Prostate gland (tissue), 2 donors: ENCODE measurements at regions not wholly inside any gene's neighbourhood (a gene's known extent, or its start where the extent isn't known, plus 50 kb on each side); places are given as distances from the start of the nearest gene placed in this dataset.

Source experiments
- DNase-seq: peaks from one replicate; pipeline ENCODE4 v3.0.0-alpha.2; 2019; ENCODE audit warnings: low spot score
- H3K27ac ChIP-seq, 2 donors: fragments of 200-600 bp; sonication (generic); 2 replicates each; pipeline ENCODE4 v1.5.1; 2017 to 2019
- H3K27me3 ChIP-seq: fragments of 200-600 bp; sonication (generic); replicated peaks from 2 replicates; pipeline ENCODE4 v1.5.1; 2019; ENCODE audit not compliant: insufficient read depth
- H3K36me3 ChIP-seq, 2 donors: fragments of 200-600 bp; sonication (generic); 1 replicate in 1 of 2; 2 replicates in 1 of 2; pipeline versions ENCODE4 v1.5.1 to v1.8.1; 2017 to 2019
- H3K4me1 ChIP-seq: fragments of 200-600 bp; sonication (generic); replicated peaks from 2 replicates; pipeline ENCODE4 v1.5.1; 2019
- H3K4me3 ChIP-seq, 2 donors: fragments of 200-600 bp; sonication (generic); 2 replicates each; pipeline ENCODE4 v1.5.1; 2017 to 2019
- H3K9me3 ChIP-seq: fragments of 200-600 bp; sonication (generic); 2 replicates; pipeline ENCODE4 v1.5.1; 2017
- POLR2A ChIP-seq: fragments of 450-650 bp; IDR thresholded peaks from one replicate; pipeline ENCODE4 v1.6.1; 2016; ENCODE audit warnings: antibody characterized with exemption, mild to moderate bottlenecking
- POLR2AphosphoS5 ChIP-seq: sonication (generic); formaldehyde crosslinking; IDR thresholded peaks from one replicate; pipeline ENCODE4 v1.6.1; 2017; ENCODE audit warnings: antibody characterized with exemption
- WGBS: methylation state at CpG from one replicate; pipeline ENCODE4 v1.1.5; 2018; 5-methylcytosine and 5-hydroxymethylcytosine counted together
- intact Hi-C: fragments of 100-400 bp; cut with DNase I; formaldehyde crosslinking; loops from one replicate; pipeline ENCODE4 v1.14.2; 2022
- TF ChIP-seq, protein P1 (sequence below), 4 experiments: fragments of 200-600 bp in 2 of 4; fragments of 450-650 bp in 2 of 4; sonication (generic) in 2 of 4; IDR thresholded peaks; 1 replicate in 3 of 4; 2 replicates in 1 of 4; pipeline ENCODE4 v1.5.1; 2016 to 2019; ENCODE audit warnings: antibody characterized with exemption in 4 of 4, mild to moderate bottlenecking in 2 of 4, moderate library complexity in 2 of 4

DNA sequence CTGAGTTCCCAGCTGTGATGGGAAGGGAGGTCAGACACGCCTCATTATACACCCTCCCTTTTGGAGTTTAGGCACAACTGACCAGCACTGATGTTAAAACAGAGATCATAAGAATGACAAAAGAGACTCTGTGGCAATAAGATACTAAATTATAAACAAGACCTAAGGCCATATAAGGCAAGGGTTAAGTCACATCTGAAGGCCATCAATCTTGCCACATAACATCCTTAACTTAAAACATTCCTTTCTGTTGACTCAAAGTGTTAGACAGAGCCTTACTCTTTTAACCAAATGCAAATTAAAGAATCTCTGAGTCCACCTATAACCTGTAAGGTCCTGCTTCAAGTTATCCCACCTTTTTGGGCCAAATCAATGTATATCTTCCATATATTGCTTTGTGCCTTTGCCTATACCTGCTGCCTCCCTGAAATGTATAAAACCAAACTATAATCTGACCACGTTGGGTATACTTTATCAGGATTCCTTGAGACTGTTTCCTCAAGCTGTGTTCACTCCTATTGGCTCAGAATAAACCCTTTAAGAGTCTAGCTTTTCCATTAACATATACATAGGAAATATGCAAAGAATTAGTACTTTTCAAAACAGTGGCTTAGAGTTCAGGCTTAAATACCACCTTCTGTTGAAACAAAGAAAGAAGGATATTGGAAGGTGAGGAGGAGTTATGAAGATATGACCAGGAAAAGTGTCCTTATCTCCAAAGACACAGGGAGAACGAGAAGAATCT, 214.4 kb upstream of the PPP1R2C start:
- 67% methylated on average over 3 of the region's 3 CpGs for WGBS
- intact Hi-C loops: no loop called here
- TF ChIP-seq POLR2AphosphoS5: no peak
- TF ChIP-seq, protein P1, sequence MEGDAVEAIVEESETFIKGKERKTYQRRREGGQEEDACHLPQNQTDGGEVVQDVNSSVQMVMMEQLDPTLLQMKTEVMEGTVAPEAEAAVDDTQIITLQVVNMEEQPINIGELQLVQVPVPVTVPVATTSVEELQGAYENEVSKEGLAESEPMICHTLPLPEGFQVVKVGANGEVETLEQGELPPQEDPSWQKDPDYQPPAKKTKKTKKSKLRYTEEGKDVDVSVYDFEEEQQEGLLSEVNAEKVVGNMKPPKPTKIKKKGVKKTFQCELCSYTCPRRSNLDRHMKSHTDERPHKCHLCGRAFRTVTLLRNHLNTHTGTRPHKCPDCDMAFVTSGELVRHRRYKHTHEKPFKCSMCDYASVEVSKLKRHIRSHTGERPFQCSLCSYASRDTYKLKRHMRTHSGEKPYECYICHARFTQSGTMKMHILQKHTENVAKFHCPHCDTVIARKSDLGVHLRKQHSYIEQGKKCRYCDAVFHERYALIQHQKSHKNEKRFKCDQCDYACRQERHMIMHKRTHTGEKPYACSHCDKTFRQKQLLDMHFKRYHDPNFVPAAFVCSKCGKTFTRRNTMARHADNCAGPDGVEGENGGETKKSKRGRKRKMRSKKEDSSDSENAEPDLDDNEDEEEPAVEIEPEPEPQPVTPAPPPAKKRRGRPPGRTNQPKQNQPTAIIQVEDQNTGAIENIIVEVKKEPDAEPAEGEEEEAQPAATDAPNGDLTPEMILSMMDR (IDR thresholded peaks at IDR 0.05): no peak
- no peak for TF ChIP-seq POLR2A

GRCh38 chrX:42996861-42997260, 218.9 kb upstream of the PPP1R2C start:
- TF ChIP-seq POLR2AphosphoS5 (no peak), POLR2A (no peak)
- TF ChIP-seq, protein P1 (IDR thresholded peaks at IDR 0.05): no peak

More for the DNA sequence above, 214.4 kb upstream of the PPP1R2C start:
- Histone ChIP-seq H3K9me3 (no peaks in the 10 kb centered on the region), H3K27ac (no peak overlapping the region), H3K4me1 (no peaks in the 10 kb centered on the region), H3K36me3 (no peaks in the 10 kb centered on the region), H3K27me3 (no peaks in the 10 kb centered on the region), H3K4me3 (no peak overlapping the region)
- no peak for DNase-seq

GRCh38 chrX:43000121-43000520, 222.2 kb upstream of the PPP1R2C start:
- intact Hi-C loops: no loop called here
- Histone ChIP-seq H3K4me1 (no peaks in the 10 kb centered on the region), H3K27ac (no peak overlapping the region), H3K27me3 (no peaks in the 10 kb centered on the region), H3K9me3 (no peaks in the 10 kb centered on the region), H3K36me3 (no peaks in the 10 kb centered on the region), H3K4me3 (no peak overlapping the region)
- WGBS: 53% methylated on average over 2 of the region's 2 CpGs
- no peak for DNase-seq
- TF ChIP-seq, protein P1 (IDR thresholded peaks at IDR 0.05): no peak
- TF ChIP-seq POLR2A (no peak), POLR2AphosphoS5 (no peak)

More at GRCh38 chrX:42996861-42997260, 218.9 kb upstream of the PPP1R2C start:
- Histone ChIP-seq H3K36me3 (no peaks in the 10 kb centered on the region), H3K27me3 (no peaks in the 10 kb centered on the region), H3K9me3 (no peaks in the 10 kb centered on the region), H3K4me3 (no peak overlapping the region), H3K4me1 (no peaks in the 10 kb centered on the region), H3K27ac (no peak overlapping the region)
- no peak for DNase-seq
- intact Hi-C loops: no loop called here
- WGBS: 40% methylated on average over 3 of the region's 3 CpGs

- Histone ChIP-seq H3K4me1 (no peaks in the 10 kb centered on the region), H3K36me3 (no peaks in the 10 kb centered on the region), H3K9me3 (no peaks in the 10 kb centered on the region), H3K27ac (no peak overlapping the region), H3K4me3 (no peak overlapping the region), H3K27me3 (no peaks in the 10 kb centered on the region)
- WGBS: 76% methylated on average over 4 of the region's 4 CpGs
- no peak for TF ChIP-seq POLR2A
- no peak for TF ChIP-seq POLR2AphosphoS5
- TF ChIP-seq, protein P1 (IDR thresholded peaks at IDR 0.05): no peak
- intact Hi-C loops: no loop called here
- DNase-seq: no peak
Measured at GRCh38 chrX:43002526-43003203, 224.7 kb upstream of the PPP1R2C start.

GRCh38 chrX:43003204-43003565, 225.2 kb upstream of the PPP1R2C start:
- no peaks in the 10 kb centered on the region for H3K36me3 ChIP-seq

More at GRCh38 chrX:43003204-43003565, 225.2 kb upstream of the PPP1R2C start:
- no peak overlapping the region for H3K27ac ChIP-seq
- intact Hi-C loops: no loop called here
- 100% methylated on average over 3 of the region's 3 CpGs for WGBS
- DNase-seq: no peak
- H3K27me3 ChIP-seq: no peaks in the 10 kb centered on the region
- H3K9me3 ChIP-seq: no peaks in the 10 kb centered on the region
- no peak overlapping the region for H3K4me3 ChIP-seq
- TF ChIP-seq POLR2A (no peak), POLR2AphosphoS5 (no peak)
- TF ChIP-seq, protein P1 (IDR thresholded peaks at IDR 0.05): no peak
- no peaks in the 10 kb centered on the region for H3K4me1 ChIP-seq
